GM21528 (cell line): ENCODE measurements at regions not wholly inside any gene's neighbourhood (a gene's known extent, or its start where the extent isn't known, plus 50 kb on each side); places are given as distances from the start of the nearest gene placed in this dataset.

Experiments used
- ATAC-seq: cut with Tn5 transposase; IDR thresholded peaks from one replicate; pipeline ENCODE4 v1.9.1; 2021; ENCODE audit warnings: mild to moderate bottlenecking, moderate library complexity; ENCODE audit not compliant: unreplicated experiment, low FRiP score

GRCh38 chr12:30874455-30875321 lies 51.9 kb upstream of the TSPAN11 start:
- no peak for ATAC-seq

- no peak for ATAC-seq
Measured at GRCh38 chr12:30870491-30871265, 55.9 kb upstream of the TSPAN11 start.

- no peak for ATAC-seq
Measured at GRCh38 chr12:30867415-30867814, 59.1 kb upstream of the TSPAN11 start.

GRCh38 chr12:30866256-30866655 lies 60.3 kb upstream of the TSPAN11 start:
- no peak for ATAC-seq

GRCh38 chr12:30863839-30864238 lies 62.7 kb upstream of the TSPAN11 start:
- ATAC-seq: no peak

- no peak for ATAC-seq
Measured at GRCh38 chr12:30862486-30862885, 64.1 kb upstream of the TSPAN11 start.

- ATAC-seq: no peak
Measured at GRCh38 chr12:30859226-30859625, 67.3 kb upstream of the TSPAN11 start.

GRCh38 chr12:30858471-30858870 lies 68.1 kb upstream of the TSPAN11 start:
- ATAC-seq: no peak

- no peak for ATAC-seq
Measured at GRCh38 chr12:30853561-30854133, 72.9 kb upstream of the TSPAN11 start.

- ATAC-seq: no peak
Measured at GRCh38 chr12:30850684-30851083, 75.9 kb upstream of the TSPAN11 start.

GRCh38 chr12:30847259-30847658 lies 79.3 kb upstream of the TSPAN11 start:
- no peak for ATAC-seq

- no peak for ATAC-seq
Measured at GRCh38 chr12:30846776-30847175, 79.8 kb upstream of the TSPAN11 start.

- ATAC-seq: no peak
Measured at GRCh38 chr12:30845676-30846075, 80.9 kb upstream of the TSPAN11 start.

- ATAC-seq: no peak
Measured at GRCh38 chr12:30843211-30843610, 83.3 kb upstream of the TSPAN11 start.

- ATAC-seq: no peak
Measured at GRCh38 chr12:30840715-30841114, 85.8 kb upstream of the TSPAN11 start.

- ATAC-seq: no peak
Measured at GRCh38 chr12:30839643-30840220, 85.0 kb upstream of the CAPRIN2 start.

- ATAC-seq: no peak
Measured at GRCh38 chr12:30837595-30837994, 82.8 kb upstream of the CAPRIN2 start.

GRCh38 chr12:30836656-30837445 lies 82.1 kb upstream of the CAPRIN2 start:
- no peak for ATAC-seq

- no peak for ATAC-seq
Measured at GRCh38 chr12:30835216-30835615, 80.5 kb upstream of the CAPRIN2 start.

- ATAC-seq: no peak
Measured at GRCh38 chr12:30830751-30831150, 76.0 kb upstream of the CAPRIN2 start.
